KG1 (cell line): ENCODE measurements at regions not wholly inside any gene's neighbourhood (a gene's known extent, or its start where the extent isn't known, plus 50 kb on each side); places are given as distances from the start of the nearest gene placed in this dataset.
"Not testable (repeated sequence)": the region's sequence is repeated elsewhere in the genome, so short reads cannot be mapped to it uniquely, and the experiment has no call there.

Source experiments
- DNase-seq: peaks from one replicate; lab custom pipeline; 2025; lab: John Stamatoyannopoulos, UW

DNA sequence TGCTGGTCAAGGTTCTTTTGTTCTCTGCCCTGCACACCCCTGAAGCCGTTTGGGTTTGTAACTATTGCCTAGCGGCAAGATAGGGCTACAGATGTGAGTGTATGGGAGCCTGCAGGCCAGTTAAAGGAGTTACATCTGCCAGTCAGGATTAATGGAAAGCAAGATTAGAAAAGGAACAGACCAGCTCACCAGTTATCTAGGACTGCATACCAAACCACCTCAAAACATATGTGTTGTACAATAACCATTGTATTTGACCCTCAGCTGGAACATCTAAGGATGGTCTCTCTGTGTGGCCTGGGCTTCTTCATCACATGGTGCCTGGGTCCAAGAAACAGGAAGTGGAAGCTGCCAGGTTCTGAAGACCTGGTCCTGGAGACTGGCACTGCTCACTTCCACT, 52.5 kb upstream of the FBXO28 start:
- DNase-seq = no peak

DNA sequence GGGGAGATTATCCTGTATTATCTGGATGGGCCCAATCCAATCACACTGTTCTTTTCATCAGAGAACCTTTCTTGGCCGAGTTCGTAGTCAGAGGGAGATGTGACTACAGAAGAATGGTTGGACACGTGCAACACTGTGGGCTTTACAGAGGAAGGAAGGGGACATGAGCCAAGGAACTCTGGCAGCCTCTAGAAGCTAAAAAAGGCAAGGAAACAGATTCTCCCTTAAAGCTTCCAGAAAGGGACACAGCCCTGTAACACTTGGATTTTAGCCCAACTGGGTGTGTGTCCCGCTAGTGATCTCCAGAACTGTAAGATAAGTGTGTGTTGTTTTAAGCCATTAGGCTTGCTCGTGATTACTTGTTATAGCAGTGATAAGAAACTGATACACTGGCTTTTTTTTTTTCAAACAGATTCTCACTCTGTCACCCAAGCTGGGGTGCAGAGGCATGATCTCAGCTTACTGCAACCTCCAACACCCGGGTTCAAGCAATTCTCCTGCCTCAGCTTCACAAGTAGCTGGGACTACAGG, 53.9 kb upstream of the FBXO28 start:
- no peak for DNase-seq

DNA sequence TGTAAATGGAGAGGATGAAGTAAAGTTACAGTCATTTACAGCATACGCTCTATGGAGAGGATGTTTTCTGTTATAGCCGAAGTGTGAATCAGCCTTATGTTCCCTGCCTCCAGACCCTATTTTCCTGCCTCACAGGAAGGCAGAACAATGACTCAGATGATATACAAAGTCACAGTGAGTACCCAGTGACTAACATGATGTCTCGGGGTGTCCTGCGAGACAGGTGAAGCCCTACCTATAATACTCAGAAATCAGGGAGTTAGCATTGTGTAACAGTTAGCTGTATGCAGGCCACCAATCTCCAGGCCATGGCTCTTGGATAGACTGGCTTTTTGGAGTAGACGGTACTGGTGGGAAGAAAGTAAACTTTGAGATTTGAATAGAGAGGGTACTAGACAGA, 55.6 kb upstream of the FBXO28 start:
- DNase-seq = no peak

DNA sequence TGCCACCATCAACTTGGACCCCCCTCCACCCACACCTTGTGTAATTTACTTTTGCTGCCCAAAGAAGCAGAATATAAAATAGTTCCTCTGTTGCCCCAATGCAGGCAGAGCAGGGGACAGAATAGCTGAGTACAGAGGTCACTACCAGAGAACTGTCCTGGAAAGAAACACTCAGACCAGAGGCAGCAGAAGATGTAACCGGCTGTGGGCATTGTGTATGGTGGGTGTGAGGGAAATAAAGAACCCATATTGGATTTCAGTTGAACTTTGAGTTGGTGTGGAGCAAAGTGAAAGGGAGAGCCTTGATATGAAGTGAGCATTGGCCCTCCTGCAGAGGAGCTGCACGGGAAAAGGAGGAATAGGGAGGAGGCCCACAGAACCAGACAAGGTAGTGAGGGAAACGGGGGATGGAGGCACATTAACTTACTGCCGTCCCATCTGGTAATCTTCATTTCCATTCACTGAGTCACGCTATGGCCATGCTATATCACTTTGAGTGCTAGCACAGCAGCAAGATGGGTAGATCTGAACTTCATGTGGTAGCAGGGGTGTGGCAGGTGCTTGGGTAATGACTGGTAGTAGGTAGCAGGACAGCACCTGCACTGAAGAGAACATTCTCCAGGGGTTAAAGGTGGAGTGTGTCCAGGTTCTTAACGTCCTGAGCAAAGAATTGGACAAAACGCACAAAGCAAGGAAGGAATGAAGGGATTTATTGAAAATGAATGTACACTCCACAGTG, 56.3 kb upstream of the FBXO28 start:
- DNase-seq = no peak

DNA sequence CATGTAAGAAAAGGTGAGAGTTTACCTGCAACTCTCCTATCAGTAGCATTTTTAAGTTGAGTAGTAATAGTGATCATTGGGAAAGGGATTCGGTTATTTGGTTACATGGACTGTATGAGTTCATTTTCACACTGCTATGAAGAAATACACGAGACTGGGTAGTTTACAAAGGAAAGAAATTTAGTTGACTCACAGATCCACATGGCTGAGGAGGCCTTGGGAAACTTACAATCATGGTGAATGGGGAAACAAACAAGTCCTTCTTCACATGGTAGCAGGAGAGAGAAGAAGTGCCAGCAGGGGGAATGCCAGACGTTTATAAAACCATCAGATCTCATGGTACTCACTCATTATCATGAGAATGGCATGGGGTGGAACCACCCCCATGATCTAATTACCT, 59.3 kb upstream of the FBXO28 start:
- DNase-seq = no peak

DNA sequence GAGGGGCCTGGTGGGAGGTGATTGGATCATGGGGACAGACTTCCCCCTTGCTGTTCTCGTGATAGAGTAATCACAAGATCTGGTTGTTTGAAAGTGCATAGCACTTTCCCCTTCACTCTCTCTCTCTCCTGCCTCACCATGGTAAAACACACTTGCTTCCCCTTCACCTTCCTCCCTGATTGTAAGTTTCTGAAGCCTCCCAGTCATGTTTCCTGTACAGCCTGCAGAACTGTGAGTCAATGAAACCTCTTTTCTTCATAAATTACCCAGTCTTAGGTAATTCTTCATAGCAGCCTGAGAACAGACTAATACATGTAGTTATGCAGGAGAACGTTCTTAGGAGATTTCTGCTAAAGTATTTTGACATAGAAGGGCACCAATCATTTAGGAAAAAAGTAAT, 59.9 kb upstream of the FBXO28 start:
- no peak for DNase-seq

DNA sequence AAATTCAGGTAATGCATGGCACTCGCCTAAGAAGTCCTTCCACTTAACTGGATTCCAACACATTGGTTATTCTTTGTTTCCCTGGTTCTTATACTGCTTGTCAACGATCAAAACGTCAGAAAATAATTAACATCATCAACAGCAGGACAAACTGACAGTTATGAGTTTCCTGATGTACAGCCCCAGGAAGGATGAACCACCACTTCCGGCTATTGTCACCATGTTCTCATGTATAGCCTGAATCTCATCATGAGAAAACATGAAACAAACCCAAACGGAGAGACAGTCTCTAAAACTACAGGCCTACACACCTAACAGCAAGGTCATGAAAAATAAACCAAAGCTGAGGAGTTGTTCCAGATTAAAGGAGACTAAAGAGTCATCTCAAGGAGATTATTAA, 60.5 kb upstream of the FBXO28 start:
- no peak for DNase-seq

DNA sequence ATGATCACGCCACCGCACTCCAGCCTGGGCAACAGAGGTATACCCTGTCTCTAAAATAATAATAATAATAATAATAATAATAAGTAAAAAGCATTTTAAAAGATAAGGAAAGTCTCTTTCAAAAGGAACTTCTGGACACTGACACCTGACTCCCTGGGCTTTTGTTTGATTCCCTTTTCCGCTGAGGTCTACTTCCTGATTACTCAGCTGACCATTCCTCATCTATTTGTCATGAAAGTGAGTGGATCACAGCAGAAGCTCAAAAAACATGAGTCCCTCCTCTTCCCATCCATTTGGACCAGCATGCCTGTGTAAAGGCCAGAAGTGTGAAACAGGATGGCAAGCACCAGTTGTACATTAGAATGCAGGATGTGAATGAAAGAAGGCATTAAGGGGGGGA, 61.1 kb upstream of the FBXO28 start:
- no peak for DNase-seq

DNA sequence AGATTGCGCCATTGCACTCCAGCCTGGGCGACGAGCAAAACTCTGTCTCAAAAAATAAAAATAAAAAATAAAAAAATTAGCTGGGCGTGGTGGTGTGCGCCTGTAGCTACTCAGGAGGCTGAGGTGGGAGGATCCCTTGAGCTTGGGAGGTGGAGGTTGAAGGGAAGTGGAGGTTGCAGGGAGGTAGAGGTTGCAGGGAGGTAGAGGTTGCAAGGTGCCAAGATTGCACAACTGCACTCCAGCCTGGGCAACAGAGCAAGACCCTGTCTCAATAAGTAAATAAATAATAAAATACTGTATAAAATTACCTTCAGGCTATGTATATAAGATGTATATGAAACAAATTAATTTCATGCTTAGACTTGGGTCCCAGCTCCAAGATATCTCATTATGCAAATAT, 62.1 kb upstream of the FBXO28 start:
- DNase-seq = not testable (repeated sequence)

DNA sequence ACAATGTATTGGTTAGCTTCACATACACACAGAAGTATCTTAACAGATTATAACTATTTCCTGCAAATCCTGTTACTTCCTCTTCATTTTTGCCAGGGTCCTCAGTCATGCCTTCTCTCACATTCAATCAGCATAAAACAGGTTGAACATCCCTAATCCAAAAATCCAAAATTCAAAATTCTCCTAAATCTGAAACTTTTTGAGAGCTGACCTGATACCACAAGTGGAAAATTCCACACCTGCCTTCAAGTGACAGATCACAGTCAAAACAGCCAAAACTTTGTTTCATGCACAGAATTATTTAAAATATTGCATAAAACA, 62.9 kb upstream of the FBXO28 start:
- no peak for DNase-seq

DNA sequence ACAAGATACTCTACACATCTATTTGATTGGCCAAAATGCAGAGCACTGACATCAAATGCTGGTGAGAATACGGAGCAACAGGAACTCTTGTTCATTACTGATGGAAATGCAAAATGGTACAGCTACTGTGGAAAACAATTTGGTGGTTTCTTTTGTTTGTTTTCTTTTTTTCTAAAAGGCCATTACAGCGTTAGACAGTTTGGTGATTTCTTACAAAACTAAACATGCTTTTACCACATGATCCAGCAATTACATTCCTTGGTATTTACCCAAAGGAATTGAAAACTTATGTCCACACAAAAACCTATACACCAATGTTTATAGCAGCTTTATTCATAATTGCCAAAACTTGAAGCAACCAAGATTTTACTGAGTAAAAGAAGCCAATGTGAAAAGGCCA, 66.4 kb upstream of the FBXO28 start:
- no peak for DNase-seq

DNA sequence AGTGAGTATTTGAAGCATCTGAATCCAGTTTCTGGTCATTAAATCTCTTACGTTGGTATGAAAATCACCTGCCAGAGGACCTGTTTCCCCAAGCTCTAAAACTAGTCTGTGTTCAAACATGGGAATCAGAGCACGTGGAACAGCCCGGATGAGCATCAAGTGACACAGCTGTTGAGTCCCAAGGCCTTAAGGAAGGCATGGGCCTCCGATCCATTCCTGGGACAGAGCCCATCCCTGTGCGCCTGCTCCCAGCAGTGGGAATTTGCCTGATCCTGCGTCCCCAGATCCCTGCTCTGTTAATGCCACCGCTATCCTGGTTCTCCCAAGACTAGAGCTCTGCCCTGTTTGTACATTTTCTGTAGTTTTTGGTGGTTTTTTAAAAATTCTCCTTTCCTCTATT, 68.4 kb upstream of the FBXO28 start:
- no peak for DNase-seq

DNA sequence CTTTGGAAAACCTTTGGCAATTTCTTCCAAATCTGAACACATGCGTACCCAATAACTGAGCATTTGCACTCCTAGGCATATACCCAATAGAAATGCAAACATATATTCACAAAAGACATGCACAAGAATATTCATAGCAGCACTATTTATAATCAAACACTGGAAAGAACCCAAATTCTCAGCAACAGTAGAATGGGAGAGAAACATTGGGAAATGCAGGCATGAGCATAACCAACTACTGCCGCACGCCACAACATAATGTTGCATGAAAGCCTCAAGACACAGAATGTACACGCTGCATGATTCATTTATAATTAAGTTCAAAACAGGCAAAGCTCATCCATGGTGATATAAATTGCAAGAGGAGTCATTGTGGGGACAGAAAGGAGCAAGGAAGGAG, 69.5 kb upstream of the FBXO28 start:
- no peak for DNase-seq

DNA sequence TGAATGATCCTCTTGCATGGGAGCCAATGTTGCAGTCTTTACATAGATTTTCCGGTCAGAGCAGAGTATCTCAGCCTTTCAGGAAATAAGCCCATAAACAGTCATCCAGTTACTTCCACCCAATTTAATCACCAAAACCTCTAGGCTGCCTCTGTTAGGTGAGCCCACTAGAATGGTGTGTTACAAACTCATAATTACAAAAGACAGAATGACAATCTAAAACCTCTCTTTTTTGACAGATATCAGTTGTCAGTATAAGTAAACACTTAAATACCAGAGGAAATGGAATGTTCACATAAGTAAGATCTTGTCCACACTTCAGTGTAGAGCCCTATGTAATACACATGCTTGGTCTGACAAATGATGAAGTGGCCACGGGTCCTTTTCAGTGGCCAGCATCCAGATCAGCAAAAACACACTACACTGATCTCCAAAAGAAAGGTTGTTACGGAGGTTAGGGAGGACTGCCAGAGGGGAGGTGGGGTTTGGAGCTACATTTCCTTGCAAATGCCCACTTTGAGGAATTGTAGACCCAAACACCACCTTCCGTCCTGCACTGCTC, 71.3 kb upstream of the FBXO28 start:
- no peak for DNase-seq

DNA sequence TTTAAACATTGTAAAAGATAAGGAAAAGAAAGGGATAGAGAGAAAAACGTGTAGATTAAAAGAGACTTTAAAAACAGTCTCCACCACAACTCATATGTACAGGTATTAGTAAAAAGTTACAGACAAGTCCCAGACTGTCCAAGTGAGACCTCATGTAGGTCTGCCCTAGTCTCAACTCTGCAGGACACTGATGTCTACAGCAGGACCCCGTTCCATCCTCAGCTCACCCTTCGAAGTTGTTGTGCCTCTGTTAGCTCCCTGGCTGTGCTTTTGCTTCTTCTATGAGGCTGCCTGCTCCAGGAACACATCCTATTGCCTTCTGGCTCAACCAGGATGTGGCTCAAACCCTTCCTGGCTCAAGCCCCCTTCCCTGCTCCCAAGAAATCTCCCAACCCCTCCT, 72.9 kb upstream of the FBXO28 start:
- DNase-seq = no peak

DNA sequence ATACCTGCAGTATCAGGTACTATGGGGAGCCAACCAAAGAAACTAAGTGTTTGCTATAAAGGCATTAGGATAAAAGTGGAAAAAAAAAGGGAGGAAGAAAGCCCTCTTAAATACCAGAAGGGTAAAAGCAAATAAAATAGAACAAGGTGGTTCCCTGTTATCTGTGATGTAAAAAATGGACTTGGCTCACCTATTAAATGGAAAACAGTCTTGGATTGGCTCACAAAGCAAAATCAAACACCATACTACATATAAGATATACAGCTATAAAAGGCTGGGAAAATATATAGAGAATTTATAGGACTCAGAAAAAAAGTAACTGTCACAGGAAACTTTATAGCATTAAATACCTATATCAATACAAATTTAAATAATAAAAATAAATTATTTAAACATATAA, 73.5 kb upstream of the FBXO28 start:
- DNase-seq = not testable (repeated sequence)

DNA sequence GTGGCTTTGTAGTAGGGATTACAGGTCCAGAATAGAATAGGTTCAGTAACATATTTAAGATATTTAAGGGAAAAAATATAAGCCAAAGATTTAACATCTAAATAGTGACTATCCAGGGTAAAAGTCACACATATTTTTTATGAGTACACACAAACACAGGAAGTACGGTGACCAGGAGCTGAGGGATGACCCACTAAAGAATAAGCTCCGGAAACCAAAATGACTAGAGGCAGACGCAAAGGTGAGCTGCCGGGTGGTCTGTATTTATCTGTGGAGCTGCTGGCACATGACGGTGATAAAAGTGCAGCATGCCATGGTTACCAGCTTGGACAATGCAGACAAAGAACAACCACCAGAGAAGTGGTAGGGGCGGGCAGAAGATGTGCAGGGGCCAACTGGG, 73.9 kb upstream of the FBXO28 start:
- DNase-seq = not testable (repeated sequence)

DNA sequence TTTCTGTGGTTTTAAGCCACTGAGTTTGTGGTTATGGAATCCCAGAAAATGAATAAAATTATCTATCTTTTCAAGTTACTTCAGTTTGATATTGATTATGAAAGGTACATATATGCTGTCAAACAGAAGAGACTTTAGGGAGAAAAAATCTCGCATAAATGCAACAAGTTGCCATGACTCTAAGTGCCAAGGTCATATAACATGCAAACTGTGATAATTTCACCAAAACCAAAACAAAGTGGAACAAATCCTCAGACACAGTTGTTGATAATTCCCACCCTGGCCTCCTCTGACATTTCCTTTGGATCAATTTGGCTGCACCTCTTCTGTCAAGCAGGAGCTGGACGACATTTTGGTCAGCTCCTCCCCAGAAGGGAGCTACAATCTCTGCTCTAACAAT, 75.1 kb upstream of the FBXO28 start:
- DNase-seq = not testable (repeated sequence)

DNA sequence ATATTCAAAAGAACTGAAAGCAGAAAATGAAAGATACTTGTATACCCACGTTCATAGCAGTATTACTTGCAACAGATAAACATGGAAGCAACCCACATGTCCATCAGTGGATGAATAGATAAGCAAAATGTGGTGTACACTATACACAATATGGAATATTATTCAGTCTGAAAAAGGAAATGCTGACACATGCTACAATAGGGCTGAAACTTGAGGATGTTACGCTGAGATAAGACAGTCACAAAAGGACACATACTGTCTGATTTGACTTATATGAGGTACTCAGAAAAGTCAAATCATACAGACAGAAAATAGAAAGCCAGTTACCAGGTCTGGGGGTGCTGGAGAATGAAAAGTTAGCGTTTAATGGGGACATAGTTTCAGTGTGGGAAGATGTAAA, 76.5 kb upstream of the FBXO28 start:
- not testable (repeated sequence) for DNase-seq

DNA sequence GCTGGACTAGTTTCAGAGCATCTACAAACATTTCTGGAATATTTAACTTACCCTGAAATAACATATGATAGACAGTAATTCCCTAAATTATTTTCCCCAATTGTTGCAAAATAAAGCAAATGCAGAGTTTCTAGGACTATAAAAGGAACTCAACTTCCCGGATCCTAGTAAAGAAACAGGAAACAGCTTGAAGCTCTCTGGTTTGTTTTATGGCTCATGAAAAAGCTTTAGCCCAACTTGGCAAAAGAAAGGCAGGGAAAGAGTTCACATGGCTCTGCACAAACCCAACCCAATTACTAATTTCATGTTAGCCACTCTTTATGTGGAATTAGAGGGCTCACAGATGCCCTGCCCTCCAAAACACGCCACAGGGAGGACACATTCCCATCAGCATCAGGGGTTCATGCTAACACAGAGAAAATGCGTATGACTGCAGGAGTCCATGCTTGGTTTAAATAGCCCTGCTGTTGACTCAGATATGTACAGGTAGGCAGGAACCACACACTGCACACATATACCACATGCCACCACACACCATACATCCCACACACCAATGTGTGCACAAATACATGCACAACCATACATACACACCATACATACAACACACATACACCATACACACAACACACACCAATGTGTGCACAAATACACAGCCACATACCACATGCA, 81.2 kb upstream of the FBXO28 start:
- DNase-seq = not testable (repeated sequence)

DNA sequence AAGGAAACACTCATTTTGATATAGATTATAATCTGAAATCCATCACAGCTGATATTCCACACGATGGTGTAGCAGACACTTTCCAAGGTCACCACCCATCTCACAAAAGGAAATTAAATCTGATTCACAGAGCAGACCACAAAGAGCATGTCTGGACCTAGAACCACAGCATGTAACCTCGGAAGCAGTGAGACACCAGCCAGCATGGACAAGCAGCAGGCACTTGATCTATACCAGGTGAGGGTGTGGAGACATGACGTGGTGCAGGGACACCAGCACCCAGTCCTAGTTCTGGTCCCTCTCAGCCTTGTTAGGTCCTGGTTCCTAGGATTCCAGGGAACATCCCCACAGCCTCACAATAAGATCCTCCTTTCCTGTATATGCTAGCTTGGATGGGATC, 81.9 kb upstream of the FBXO28 start:
- not testable (repeated sequence) for DNase-seq

DNA sequence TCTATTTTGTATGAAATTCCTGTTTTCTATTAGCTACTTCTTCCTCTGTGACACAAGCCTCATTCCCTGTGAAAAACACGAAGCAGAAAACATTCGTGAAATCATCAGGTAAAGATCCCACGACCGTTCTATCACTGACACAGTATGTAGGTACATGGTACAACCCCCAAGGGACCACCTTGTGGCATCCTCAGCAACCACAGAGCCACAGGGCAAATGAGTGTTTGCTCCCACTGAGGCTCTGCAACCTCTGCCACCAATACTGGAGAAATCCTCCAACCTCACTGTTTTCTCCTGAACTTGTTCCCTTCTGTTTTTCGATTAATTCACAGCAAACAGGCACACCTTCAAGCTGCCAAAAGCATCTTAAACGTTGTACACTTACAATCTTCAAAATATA, 83.7 kb upstream of the FBXO28 start:
- DNase-seq = not testable (repeated sequence)

DNA sequence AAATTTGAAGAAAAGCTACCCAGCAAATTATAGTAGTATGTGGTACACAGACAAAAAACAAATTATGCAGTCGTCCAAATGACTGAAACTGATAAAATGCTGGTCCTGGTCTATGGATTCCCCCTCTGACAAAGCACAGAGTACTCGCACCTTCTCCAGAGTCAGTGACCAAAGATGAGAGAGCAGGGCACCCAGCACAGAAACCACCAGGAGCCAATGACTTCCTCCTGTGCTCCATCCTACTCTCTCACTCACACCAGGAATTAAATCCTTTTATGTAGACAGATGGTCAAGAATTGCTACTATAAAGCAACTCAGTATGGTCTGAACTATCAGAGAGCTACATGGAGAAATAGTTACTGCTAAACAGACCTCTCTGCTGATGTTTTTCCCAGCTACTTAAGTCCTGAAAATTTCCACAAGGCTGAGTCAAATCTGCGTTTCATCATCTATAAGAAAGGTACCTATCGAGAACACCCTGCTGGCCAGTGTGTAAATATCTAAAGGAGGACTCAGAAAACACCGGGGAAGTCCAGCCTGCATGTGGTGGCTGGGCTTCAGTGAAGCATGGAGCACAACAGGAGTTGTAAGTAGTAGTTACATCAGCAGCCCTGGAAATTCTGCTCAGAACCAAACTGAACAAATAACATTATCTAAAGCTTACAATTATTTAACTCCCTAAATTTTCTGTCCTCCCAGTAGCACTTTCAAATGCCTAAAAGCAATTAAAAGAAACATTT, 84.5 kb upstream of the FBXO28 start:
- not testable (repeated sequence) for DNase-seq
